ENCODE measurements at regions not wholly inside any gene's neighbourhood (a gene's known extent, or its start where the extent isn't known, plus 50 kb on each side); places are given as distances from the start of the nearest gene placed in this dataset.

GRCh38 chr3:150081084-150081483 is 110.4 kb upstream of the PFN2 start:
- Histone ChIP-seq H3K36me3 (ENCODE audit: control insufficient read depth, insufficient read depth, low read length) (no peaks in the 10 kb centered on the region), H3K27me3 (ENCODE audit: control insufficient read depth, insufficient read depth, low read length) (no peaks in the 10 kb centered on the region), H3K4me3 (ENCODE audit: low read depth, low read length) (no peak overlapping the region)
- CTCF ChIA-PET = no interaction called here
- TF ChIP-seq CTCF (IDR thresholded peaks at IDR 0.05; ENCODE audit: insufficient read depth, low read depth, low read length) = no peak
- no peak for DNase-seq (ENCODE audit: low read depth)
- POLR2A ChIA-PET = no interaction called here

GRCh38 chr3:150080058-150080730 is 109.5 kb upstream of the PFN2 start:
- ChIA-PET CTCF (no interaction called here), POLR2A (no interaction called here)
- no peaks in the 10 kb centered on the region for H3K27me3 ChIP-seq (ENCODE audit: control insufficient read depth, insufficient read depth, low read length)
- no peak for DNase-seq (ENCODE audit: low read depth)
- H3K36me3 ChIP-seq (ENCODE audit: control insufficient read depth, insufficient read depth, low read length) = no peaks in the 10 kb centered on the region
- H3K4me3 ChIP-seq (ENCODE audit: low read depth, low read length) = no peak overlapping the region
- TF ChIP-seq CTCF (IDR thresholded peaks at IDR 0.05; ENCODE audit: insufficient read depth, low read depth, low read length) = no peak

- H3K4me3 ChIP-seq (ENCODE audit: low read depth, low read length) = no peak overlapping the region
- CTCF ChIA-PET = interaction anchor here (1.1 to 1.5 kb wide), 2 partner anchors 14 to 17 kb away, joined by 3 read pairs; no protein-coding TSS in a partner anchor
- no peak for TF ChIP-seq CTCF (IDR thresholded peaks at IDR 0.05; ENCODE audit: insufficient read depth, low read depth, low read length)
- H3K27me3 ChIP-seq (ENCODE audit: control insufficient read depth, insufficient read depth, low read length) = no peaks in the 10 kb centered on the region
- peak; percentile 67 for DNase-seq (ENCODE audit: low read depth)
- no peaks in the 10 kb centered on the region for H3K36me3 ChIP-seq (ENCODE audit: control insufficient read depth, insufficient read depth, low read length)
- POLR2A ChIA-PET = no interaction called here
Observed at GRCh38 chr3:150079029-150079739, 108.5 kb upstream of the PFN2 start.

GRCh38 chr3:150077581-150078247 is 107.0 kb upstream of the PFN2 start:
- TF ChIP-seq CTCF (IDR thresholded peaks at IDR 0.05; ENCODE audit: insufficient read depth, low read depth, low read length) = no peak
- H3K27me3 ChIP-seq (ENCODE audit: control insufficient read depth, insufficient read depth, low read length) = no peaks in the 10 kb centered on the region
- no peaks in the 10 kb centered on the region for H3K36me3 ChIP-seq (ENCODE audit: control insufficient read depth, insufficient read depth, low read length)
- CTCF ChIA-PET = interaction anchor here (1.6 kb wide), 1 partner anchor 100 kb away, joined by 3 read pairs; no protein-coding TSS in a partner anchor
- no peak for DNase-seq (ENCODE audit: low read depth)
- POLR2A ChIA-PET = interaction anchor here (0.7 kb wide), 1 partner anchor 1035 kb away, joined by 3 read pairs; no protein-coding TSS in a partner anchor
- no peak overlapping the region for H3K4me3 ChIP-seq (ENCODE audit: low read depth, low read length)

- ChIA-PET POLR2A (no interaction called here), CTCF (interaction anchor here (1.6 kb wide), 1 partner anchor 101 kb away, joined by 3 read pairs; no protein-coding TSS in a partner anchor)
- no peaks in the 10 kb centered on the region for H3K36me3 ChIP-seq (ENCODE audit: control insufficient read depth, insufficient read depth, low read length)
- no peak for TF ChIP-seq CTCF (IDR thresholded peaks at IDR 0.05; ENCODE audit: insufficient read depth, low read depth, low read length)
- DNase-seq (ENCODE audit: low read depth) = no peak
- no peak overlapping the region for H3K4me3 ChIP-seq (ENCODE audit: low read depth, low read length)
- H3K27me3 ChIP-seq (ENCODE audit: control insufficient read depth, insufficient read depth, low read length) = no peaks in the 10 kb centered on the region
Observed at GRCh38 chr3:150077107-150077506, 106.4 kb upstream of the PFN2 start.
